Activated CD4-positive, CD25-positive, alpha-beta regulatory T cell treated with anti-CD3 and anti-CD28 coated beads, Interleukin-2, amount 50 U/mL, for 24 hours (primary cell): ENCODE measurements at regions not wholly inside any gene's neighbourhood (a gene's known extent, or its start where the extent isn't known, plus 50 kb on each side); places are given as distances from the start of the nearest gene placed in this dataset.
"Not testable (repeated sequence)": the region's sequence is repeated elsewhere in the genome, so short reads cannot be mapped to it uniquely, and the experiment has no call there.

Experiments
- ATAC-seq, 2 donors: fragments of 150-1000 bp; cut with Tn5 transposase; one replicate each; pipeline ENCODE4 v1.10.0; 2021; ENCODE audit warnings: mild to moderate bottlenecking in 1 of 2, moderate library complexity in 1 of 2

GRCh38 chr2:193518041-193518817 is 1323.5 kb upstream of the TMEFF2 start:
- ATAC-seq: no peak

- no peak for ATAC-seq
Observed at GRCh38 chr2:193517615-193518014, 1322.9 kb upstream of the TMEFF2 start.

GRCh38 chr2:193506035-193506434 is 1311.3 kb upstream of the TMEFF2 start:
- ATAC-seq: no peak

- ATAC-seq: no peak
Observed at GRCh38 chr2:193505620-193506019, 1310.9 kb upstream of the TMEFF2 start.

GRCh38 chr2:193502363-193503035 is 1307.8 kb upstream of the TMEFF2 start:
- ATAC-seq: no peak

GRCh38 chr2:193496786-193497185 is 1302.1 kb upstream of the TMEFF2 start:
- no peak for ATAC-seq

GRCh38 chr2:193482557-193482956 is 1287.8 kb upstream of the TMEFF2 start:
- peak in 1 of 2 donors; percentile 79 for ATAC-seq

- no peak for ATAC-seq
Observed at GRCh38 chr2:193480187-193480586, 1285.5 kb upstream of the TMEFF2 start.

- ATAC-seq: peak in 1 of 2 donors; percentile 42
Observed at GRCh38 chr2:193476171-193476800, 1281.6 kb upstream of the TMEFF2 start.

GRCh38 chr2:193475038-193475437 is 1280.3 kb upstream of the TMEFF2 start:
- ATAC-seq: no peak

- no peak for ATAC-seq
Observed at GRCh38 chr2:193469251-193469650, 1274.5 kb upstream of the TMEFF2 start.

GRCh38 chr2:193467276-193467987 is 1272.7 kb upstream of the TMEFF2 start:
- ATAC-seq: no peak

- ATAC-seq: no peak
Observed at GRCh38 chr2:193463011-193463410, 1268.3 kb upstream of the TMEFF2 start.

GRCh38 chr2:193462411-193462810 is 1267.7 kb upstream of the TMEFF2 start:
- ATAC-seq: no peak

GRCh38 chr2:193461431-193461934 is 1266.8 kb upstream of the TMEFF2 start:
- peak in 1 of 2 donors; percentile 60 for ATAC-seq

- no peak for ATAC-seq
Observed at GRCh38 chr2:193446967-193447366, 1252.2 kb upstream of the TMEFF2 start.

- no peak for ATAC-seq
Observed at GRCh38 chr2:193442293-193442692, 1247.6 kb upstream of the TMEFF2 start.

- ATAC-seq: no peak
Observed at GRCh38 chr2:193428336-193428818, 1233.6 kb upstream of the TMEFF2 start.

GRCh38 chr2:193412368-193412767 is 1217.6 kb upstream of the TMEFF2 start:
- ATAC-seq: not testable (repeated sequence)

GRCh38 chr2:193409951-193410350 is 1215.2 kb upstream of the TMEFF2 start:
- ATAC-seq: no peak

GRCh38 chr2:193382583-193382982 is 1187.8 kb upstream of the TMEFF2 start:
- ATAC-seq: no peak

GRCh38 chr2:193377789-193378188 is 1183.1 kb upstream of the TMEFF2 start:
- ATAC-seq: peak in 1 of 2 donors; percentile 68

GRCh38 chr2:193373120-193373519 is 1178.4 kb upstream of the TMEFF2 start:
- no peak for ATAC-seq
